C4-2B (cell line): ENCODE measurements at regions not wholly inside any gene's neighbourhood (a gene's known extent, or its start where the extent isn't known, plus 50 kb on each side); places are given as distances from the start of the nearest gene placed in this dataset.

Source experiments
- CTCF ChIP-seq: fragments of 450-650 bp; conservative IDR thresholded peaks from 2 replicates; pipeline ENCODE4 v1.5.1; 2017; ENCODE audit warnings: mild to moderate bottlenecking
- ZFX ChIP-seq: fragments of 450-650 bp; IDR thresholded peaks from 2 replicates; pipeline ENCODE4 v1.6.1; 2017

- TF ChIP-seq CTCF (no peak), ZFX (no peak)
Observed at GRCh38 chr19:13610039-13610691, 103.9 kb upstream of the CACNA1A start.
